AG04449 (cell line): ENCODE measurements at regions not wholly inside any gene's neighbourhood (a gene's known extent, or its start where the extent isn't known, plus 50 kb on each side); places are given as distances from the start of the nearest gene placed in this dataset.

ENCODE experiments used
- CTCF ChIA-PET: fragments of 350-600 bp; formaldehyde crosslinking; extraction: SDS; loops from one replicate; lab custom pipeline; 2021; ENCODE audit warnings: antibody characterized with exemption; lab: Yijun Ruan, JAX
- POLR2A ChIA-PET: fragments of 400-600, 350-600 bp; formaldehyde crosslinking; extraction: SDS; loops from one replicate; lab custom pipeline; 2020; ENCODE audit warnings: antibody characterized with exemption, inconsistent platforms; lab: Yijun Ruan, JAX
- DNase-seq: peaks from one replicate; pipeline ENCODE4 v3.0.0-alpha.2; 2010; ENCODE audit warnings: low read depth, low spot score
- H3K4me3 ChIP-seq: 2 replicates; pipeline ENCODE4 v1.5.1; 2011; ENCODE audit warnings: low read depth, mild to moderate bottlenecking, control low read depth, low read length
- TF ChIP-seq, protein P1 (sequence below): IDR thresholded peaks from one replicate; pipeline ENCODE4 v1.5.1; 2011; ENCODE audit warnings: mild to moderate bottlenecking, moderate library complexity, low read length, control low read depth, inconsistent platforms; ENCODE audit not compliant: insufficient read depth; ENCODE audit errors: missing control alignments

DNA sequence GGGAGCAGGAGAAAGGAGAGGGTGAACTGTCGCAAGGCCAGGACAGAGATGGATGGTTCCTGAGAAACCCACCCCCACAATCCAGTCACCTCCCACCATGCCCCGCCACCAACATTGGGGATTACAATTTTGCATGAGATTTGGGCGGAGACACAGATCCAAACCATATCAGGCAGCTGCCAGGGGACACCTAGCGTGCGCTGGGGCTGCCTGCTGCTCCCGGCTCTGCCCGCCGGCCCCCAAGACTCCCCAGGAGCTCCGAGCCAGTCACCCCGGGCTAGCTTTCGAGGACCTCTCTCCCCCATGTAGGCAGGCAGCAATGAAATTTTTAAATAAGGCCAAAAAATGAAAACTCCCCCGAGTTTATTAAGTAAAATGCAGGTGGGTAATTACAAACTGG, 111.7 kb downstream of the UNCX start:
- ChIA-PET CTCF (interaction anchor here (1.2 kb wide), 1 partner anchor 10 kb away, joined by 4 read pairs; no protein-coding TSS in a partner anchor), POLR2A (no interaction called here)
- no peak for DNase-seq
- H3K4me3 ChIP-seq, result no peak overlapping the region
- TF ChIP-seq, protein P1, sequence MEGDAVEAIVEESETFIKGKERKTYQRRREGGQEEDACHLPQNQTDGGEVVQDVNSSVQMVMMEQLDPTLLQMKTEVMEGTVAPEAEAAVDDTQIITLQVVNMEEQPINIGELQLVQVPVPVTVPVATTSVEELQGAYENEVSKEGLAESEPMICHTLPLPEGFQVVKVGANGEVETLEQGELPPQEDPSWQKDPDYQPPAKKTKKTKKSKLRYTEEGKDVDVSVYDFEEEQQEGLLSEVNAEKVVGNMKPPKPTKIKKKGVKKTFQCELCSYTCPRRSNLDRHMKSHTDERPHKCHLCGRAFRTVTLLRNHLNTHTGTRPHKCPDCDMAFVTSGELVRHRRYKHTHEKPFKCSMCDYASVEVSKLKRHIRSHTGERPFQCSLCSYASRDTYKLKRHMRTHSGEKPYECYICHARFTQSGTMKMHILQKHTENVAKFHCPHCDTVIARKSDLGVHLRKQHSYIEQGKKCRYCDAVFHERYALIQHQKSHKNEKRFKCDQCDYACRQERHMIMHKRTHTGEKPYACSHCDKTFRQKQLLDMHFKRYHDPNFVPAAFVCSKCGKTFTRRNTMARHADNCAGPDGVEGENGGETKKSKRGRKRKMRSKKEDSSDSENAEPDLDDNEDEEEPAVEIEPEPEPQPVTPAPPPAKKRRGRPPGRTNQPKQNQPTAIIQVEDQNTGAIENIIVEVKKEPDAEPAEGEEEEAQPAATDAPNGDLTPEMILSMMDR, result no peak

DNA sequence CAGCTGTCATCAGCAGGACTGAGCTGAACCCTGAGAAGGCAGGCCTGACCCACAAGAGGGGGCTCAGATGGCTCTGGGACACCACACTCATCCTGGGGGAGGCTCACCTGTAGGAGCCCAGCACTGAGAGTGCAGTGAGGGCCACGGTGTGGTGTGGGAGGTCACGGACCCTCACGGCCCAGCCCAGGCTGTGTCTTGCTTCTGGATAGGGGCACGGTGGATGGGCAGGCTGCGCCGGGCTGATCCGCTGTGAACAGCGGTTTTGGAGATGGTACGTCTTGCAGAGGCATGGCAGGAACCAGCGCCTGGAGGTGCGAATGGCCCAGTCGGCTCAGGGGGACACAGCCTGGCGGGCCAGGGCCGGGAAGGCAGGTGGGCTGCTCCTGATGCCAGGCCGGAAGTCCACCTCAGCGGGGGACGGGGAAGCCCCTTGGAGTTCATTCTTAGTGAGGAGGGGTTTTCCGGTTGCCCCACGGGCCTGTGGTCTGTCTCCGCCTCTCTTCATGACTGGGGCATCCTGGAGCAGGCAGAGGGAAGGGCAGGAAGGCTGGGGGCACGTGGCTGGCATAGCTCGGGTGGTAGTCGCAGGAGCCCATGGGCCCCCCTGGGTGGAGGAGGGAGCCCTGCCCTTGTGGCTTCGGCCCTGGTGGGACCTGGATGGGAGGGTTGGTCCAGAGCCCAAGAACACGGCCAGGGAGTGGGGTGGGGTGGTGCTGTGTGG, 112.5 kb downstream of the UNCX start:
- POLR2A ChIA-PET, result no interaction called here
- H3K4me3 ChIP-seq, result no peak overlapping the region
- DNase-seq, result no peak
- TF ChIP-seq, protein P1, result no peak
- CTCF ChIA-PET, result interaction anchor here (1.2 kb wide), 1 partner anchor 10 kb away, joined by 4 read pairs; no protein-coding TSS in a partner anchor

DNA sequence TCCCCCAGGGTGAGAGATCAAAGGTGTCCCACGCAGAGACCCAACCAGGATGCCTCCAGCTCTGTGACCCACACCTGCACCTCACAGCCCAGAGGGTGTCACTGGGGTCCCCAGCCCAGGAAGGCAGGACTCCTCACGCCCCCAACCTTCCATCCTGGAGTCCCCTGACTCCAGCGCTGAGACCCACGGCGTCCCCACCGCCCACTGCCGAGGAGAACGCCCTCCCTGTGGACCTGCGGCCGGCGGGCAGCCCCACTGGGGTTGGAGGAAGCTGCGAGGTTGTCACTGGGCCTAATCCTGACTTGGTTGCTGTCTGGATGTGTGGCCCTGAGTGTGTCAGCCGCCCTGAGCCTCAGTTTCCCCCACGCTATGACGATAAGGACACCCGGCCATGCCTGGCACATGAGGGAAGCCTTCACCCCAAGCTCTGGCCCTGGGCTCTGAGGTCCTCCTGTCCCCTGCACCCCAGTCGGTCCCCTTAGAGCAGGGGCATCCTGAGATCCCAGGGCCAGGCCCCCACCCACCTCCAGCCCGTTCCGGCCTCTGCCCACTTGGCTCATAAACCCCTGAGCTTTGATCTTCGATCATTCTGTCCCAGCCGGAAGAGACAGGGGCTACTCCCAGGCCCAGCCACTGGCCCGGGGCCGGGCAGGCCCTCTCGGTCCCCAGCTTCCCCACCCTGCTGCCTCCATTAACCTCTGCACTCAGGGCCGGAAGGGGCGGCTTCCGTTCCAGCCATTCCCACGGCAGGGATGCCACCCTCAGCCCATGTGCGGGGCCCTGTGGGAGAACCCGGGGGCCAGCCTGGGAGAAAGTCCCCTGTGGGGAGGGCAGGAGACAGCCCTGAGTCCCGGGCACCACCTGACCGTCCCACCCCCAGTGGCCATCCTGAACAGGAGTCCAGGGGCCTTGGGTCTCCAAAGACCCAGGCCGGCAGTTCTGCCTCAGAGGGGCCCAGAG, 113.2 kb downstream of the MICALL2 start:
- ChIA-PET CTCF (no interaction called here), POLR2A (no interaction called here)
- TF ChIP-seq, protein P1, result no peak
- DNase-seq, result no peak
- H3K4me3 ChIP-seq, result no peak overlapping the region

DNA sequence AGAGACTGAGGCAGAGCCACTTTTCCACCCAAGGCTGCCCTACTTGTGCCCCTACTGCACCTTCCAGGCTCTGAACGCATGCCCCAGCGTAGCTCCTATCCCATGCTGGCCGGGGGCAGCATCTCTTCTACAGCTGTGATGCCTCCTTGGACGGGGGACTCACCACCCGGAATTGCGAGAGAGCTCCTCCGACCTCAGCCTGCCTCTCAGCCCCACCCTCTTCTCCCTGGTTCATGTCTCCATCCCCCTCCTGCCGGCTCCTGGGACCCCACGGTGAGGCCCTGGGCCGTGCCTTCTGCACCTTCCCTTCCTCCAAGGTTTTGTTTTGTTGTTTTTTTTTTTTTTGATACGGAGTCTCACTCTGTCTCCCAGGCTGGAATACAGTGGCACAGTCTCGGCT, 112.4 kb downstream of the MICALL2 start:
- DNase-seq, result no peak
- CTCF ChIA-PET, result no interaction called here
- POLR2A ChIA-PET, result no interaction called here
- H3K4me3 ChIP-seq, result no peak overlapping the region
- TF ChIP-seq, protein P1, result no peak

DNA sequence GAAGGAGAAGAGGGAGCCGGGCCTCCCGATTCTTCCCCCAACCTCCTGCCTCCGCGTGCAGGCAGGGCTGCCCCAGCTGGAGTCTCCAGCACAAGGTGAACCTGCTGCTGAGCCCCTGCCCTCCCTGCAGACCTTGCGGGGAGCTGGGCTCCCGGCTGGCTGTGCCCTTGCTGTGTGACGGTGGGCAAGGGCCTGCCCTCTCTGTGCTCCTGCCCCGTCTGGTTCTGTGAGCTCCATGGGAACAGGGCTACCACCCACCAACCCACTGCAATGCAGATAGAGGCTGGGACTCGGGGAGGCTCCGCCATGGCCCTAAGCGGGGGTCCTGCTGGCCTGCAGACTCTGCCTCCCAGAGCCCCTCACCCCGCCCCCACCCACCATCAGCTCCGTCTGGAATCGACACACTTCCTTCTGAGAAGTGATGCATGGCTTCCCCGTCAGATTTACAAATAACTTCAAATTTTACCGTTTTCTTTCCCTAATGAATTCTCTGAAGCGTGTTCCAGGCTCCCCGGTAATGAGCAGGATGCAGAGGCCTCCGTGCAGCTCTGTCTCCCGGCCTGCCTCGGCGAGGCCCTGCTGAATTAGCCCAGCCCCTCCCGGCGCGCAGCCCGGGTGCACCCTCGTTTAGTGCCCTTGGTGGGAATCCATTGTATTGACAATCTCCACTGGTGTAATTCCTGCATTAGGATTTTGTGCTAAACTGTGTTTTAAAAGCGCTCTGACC, 111.0 kb downstream of the MICALL2 start:
- POLR2A ChIA-PET, result no interaction called here
- CTCF ChIA-PET, result no interaction called here
- no peak overlapping the region for H3K4me3 ChIP-seq
- DNase-seq, result no peak
- TF ChIP-seq, protein P1, result no peak
